Ovary (tissue), 7 donors: ENCODE measurements at regions not wholly inside any gene's neighbourhood (a gene's known extent, or its start where the extent isn't known, plus 50 kb on each side); places are given as distances from the start of the nearest gene placed in this dataset.

Source experiments
- DNase-seq, 5 donors: peaks; one replicate each; pipeline ENCODE4 v3.0.0-alpha.2; 2019 to 2020
- H3K27ac ChIP-seq, 2 donors: fragments of 200-600 bp; one replicate each; pipeline versions ENCODE4 v1.5.1 to v1.8.0; 2019 to 2022
- H3K27me3 ChIP-seq: fragments of 200-600 bp; one replicate; pipeline ENCODE4 v1.8.0; 2022
- H3K36me3 ChIP-seq: fragments of 200-600 bp; sonication (generic); one replicate; pipeline ENCODE4 v1.5.1; 2019
- H3K4me1 ChIP-seq: one replicate; pipeline ENCODE4 v1.8.1; 2013; ENCODE audit warnings: mild to moderate bottlenecking, moderate library complexity; ENCODE audit not compliant: insufficient read depth
- H3K4me3 ChIP-seq: fragments of 200-600 bp; sonication (generic); one replicate; pipeline ENCODE4 v1.5.1; 2017
- H3K9me3 ChIP-seq, 2 donors: fragments of 200-600 bp in 1 of 2; sonication (generic) in 1 of 2; one replicate each; pipeline versions ENCODE4 v1.5.1 to v1.8.1; 2013 to 2019; ENCODE audit warnings: mild to moderate bottlenecking in 1 of 2, moderate library complexity in 1 of 2
- EP300 ChIP-seq: sonication (generic); formaldehyde crosslinking; IDR thresholded peaks from one replicate; pipeline ENCODE4 v1.6.1; 2017; ENCODE audit warnings: antibody characterized with exemption
- POLR2A ChIP-seq: fragments of 450-650 bp; IDR thresholded peaks from one replicate; pipeline ENCODE4 v1.6.1; 2017; ENCODE audit warnings: antibody characterized with exemption, mild to moderate bottlenecking, moderate library complexity
- WGBS, 3 donors: extraction: QIAGEN DNeasy Blood & Tissue Kit in 1 of 3; methylation state at CpG; one replicate each; pipeline versions ENCODE4 v1.1.5 to v1.1.7; 2013 to 2017; 5-methylcytosine and 5-hydroxymethylcytosine counted together
- intact Hi-C, 4 donors: fragments of 100-400 bp; cut with DNase I; formaldehyde crosslinking; loops; one replicate each; pipeline versions ENCODE4 v1.11.0 to v1.15.1; 2022 to 2023
- TF ChIP-seq, protein P1 (sequence below), 3 donors: fragments of 450-650 bp in 2 of 3; fragments of 200-600 bp in 1 of 3; IDR thresholded peaks; one replicate each; pipeline versions ENCODE4 v1.5.1 to v1.8.0; 2016 to 2022; ENCODE audit warnings: antibody characterized with exemption in 3 of 3, mild to moderate bottlenecking in 1 of 3
- donor health status: DM: no; HTN: no; CAD: no; lungs with moderate emphysema.
- donor health status: DM: no; HTN: no; CAD: no.
- donor health status: Bipolar disorder and iron deficiency.
- donor health status: DM: no; HTN: no; CAD: no.
- donor health status: DM: yes; HTN: yes; CAD: no.

DNA sequence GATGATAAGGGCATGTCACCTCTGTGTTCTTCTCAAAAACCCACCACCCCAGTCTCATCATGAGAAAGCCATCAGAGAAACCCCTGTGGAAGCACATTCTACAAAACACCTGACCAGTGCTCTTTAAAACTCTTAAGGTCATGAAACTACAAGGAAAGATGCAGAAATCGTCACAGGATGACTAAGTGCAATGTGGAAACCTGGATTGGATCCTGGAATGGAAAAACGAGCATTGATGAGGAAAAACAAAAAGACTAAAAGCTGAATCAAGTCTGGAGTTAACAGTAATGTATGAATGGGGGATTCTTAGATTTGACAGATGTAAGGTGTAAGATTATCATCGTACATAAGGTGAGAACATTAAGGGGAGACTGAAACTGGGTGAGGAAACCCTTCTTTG is 211.0 kb downstream of the TBX5 start:
- no peaks in the 10 kb centered on the region for H3K4me1 ChIP-seq

DNA sequence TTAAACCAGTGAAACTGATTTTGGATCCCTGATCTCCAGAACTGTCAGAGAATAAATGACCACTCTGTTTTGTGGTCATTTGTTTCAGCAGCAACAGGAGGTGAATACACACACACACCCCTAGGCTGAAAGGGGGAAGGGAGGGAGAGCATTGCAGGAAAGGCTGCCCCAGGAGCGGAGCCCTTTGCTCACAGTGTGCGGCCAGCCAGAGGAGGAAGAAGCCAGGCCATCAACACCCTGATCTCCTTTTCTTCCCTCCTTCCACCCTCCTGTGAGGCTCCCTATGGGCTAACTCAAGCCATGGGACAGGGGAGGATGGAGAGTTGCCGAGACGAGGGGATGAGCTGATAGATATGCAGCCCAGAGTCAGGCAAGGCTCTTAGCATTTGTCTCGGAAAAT is 211.9 kb downstream of the TBX5 start:
- WGBS, 3 donors: 29 to 34% (median 32%) methylated on average over 5 of the region's 5 CpGs

More for the DNA sequence above, 211.0 kb downstream of the TBX5 start:
- TF ChIP-seq POLR2A: no peak
- no peak for TF ChIP-seq EP300
- TF ChIP-seq, protein P1, sequence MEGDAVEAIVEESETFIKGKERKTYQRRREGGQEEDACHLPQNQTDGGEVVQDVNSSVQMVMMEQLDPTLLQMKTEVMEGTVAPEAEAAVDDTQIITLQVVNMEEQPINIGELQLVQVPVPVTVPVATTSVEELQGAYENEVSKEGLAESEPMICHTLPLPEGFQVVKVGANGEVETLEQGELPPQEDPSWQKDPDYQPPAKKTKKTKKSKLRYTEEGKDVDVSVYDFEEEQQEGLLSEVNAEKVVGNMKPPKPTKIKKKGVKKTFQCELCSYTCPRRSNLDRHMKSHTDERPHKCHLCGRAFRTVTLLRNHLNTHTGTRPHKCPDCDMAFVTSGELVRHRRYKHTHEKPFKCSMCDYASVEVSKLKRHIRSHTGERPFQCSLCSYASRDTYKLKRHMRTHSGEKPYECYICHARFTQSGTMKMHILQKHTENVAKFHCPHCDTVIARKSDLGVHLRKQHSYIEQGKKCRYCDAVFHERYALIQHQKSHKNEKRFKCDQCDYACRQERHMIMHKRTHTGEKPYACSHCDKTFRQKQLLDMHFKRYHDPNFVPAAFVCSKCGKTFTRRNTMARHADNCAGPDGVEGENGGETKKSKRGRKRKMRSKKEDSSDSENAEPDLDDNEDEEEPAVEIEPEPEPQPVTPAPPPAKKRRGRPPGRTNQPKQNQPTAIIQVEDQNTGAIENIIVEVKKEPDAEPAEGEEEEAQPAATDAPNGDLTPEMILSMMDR (IDR thresholded peaks at IDR 0.05): no peak
- intact Hi-C loops: no loop called here
- 26 to 35% (median 31%) methylated on average over 3 of the region's 3 CpGs for WGBS, 3 donors
- no peaks in the 10 kb centered on the region for H3K27me3 ChIP-seq
- no peak for DNase-seq
- no peaks in the 10 kb centered on the region for H3K36me3 ChIP-seq
- no peak overlapping the region for H3K27ac ChIP-seq
- no peak overlapping the region for H3K4me3 ChIP-seq
- H3K9me3 ChIP-seq: no peaks in the 10 kb centered on the region

DNA sequence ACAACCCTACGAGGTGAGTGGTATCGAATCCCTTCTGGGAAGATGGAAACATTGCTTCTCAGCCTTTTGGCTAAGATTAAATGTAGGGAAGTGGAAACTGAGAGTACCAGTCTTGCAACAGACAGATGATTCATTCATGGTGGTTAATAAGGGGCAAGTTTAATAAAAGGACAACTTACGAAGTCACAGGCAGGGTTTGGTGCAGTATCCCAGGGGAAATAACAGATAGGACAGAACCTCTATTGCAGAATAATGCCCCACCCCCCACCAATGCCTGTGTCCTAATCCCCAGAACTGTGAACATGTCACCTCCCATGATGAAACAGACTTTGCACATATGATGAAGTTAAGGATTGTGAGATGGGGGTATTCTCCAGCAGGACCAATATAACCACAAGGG is 212.5 kb downstream of the TBX5 start:
- TF ChIP-seq EP300 (no peak), POLR2A (no peak)
- TF ChIP-seq, protein P1 (IDR thresholded peaks at IDR 0.05): no peak
- intact Hi-C loops: no loop called here

More for the DNA sequence above, 211.9 kb downstream of the TBX5 start:
- no peak overlapping the region for H3K4me3 ChIP-seq
- H3K9me3 ChIP-seq: no peaks in the 10 kb centered on the region
- no peaks in the 10 kb centered on the region for H3K4me1 ChIP-seq
- H3K27me3 ChIP-seq: no peaks in the 10 kb centered on the region
- DNase-seq: no peak
- H3K36me3 ChIP-seq: no peaks in the 10 kb centered on the region
- TF ChIP-seq, protein P1 (IDR thresholded peaks at IDR 0.05): no peak
- no peak for TF ChIP-seq POLR2A
- TF ChIP-seq EP300: no peak
- intact Hi-C loops: no loop called here
- no peak overlapping the region for H3K27ac ChIP-seq

DNA sequence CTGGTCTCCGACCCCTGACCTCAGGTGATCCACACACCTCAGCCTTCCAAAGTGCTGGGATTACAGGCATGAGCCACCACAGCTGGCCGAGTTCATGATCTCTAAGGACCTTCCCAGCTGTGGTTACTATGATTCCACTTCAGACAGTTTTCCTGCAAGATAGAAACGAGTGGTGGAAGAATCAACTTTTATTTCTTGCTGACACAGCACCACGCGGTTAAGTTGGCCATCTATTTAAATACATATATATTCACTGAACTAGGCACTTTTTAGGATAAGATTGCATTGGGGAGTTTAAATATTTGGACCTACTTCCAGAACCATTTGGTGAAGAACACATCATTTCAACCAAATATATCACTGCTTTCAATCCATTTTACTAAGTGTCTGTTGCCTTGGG is 213.4 kb downstream of the TBX5 start:
- no peaks in the 10 kb centered on the region for H3K9me3 ChIP-seq
- no peaks in the 10 kb centered on the region for H3K4me1 ChIP-seq
- no peak overlapping the region for H3K27ac ChIP-seq
- H3K36me3 ChIP-seq: no peaks in the 10 kb centered on the region
- H3K27me3 ChIP-seq: no peaks in the 10 kb centered on the region
- intact Hi-C loops: no loop called here
- DNase-seq: no peak
- WGBS, 3 donors: 72 to 78% (median 77%) methylated on average over 5 of the region's 5 CpGs
- no peak overlapping the region for H3K4me3 ChIP-seq
- no peak for TF ChIP-seq EP300
- TF ChIP-seq, protein P1 (IDR thresholded peaks at IDR 0.05): no peak
- no peak for TF ChIP-seq POLR2A

More for the DNA sequence above, 212.5 kb downstream of the TBX5 start:
- 75 to 86% (median 80%) methylated on average over 3 of the region's 3 CpGs for WGBS, 3 donors
- H3K27ac ChIP-seq: no peak overlapping the region
- H3K4me1 ChIP-seq: no peaks in the 10 kb centered on the region
- no peaks in the 10 kb centered on the region for H3K9me3 ChIP-seq
- DNase-seq: no peak
- H3K4me3 ChIP-seq: no peak overlapping the region
- H3K27me3 ChIP-seq: no peaks in the 10 kb centered on the region
- no peaks in the 10 kb centered on the region for H3K36me3 ChIP-seq
